ENCODE measurements at regions not wholly inside any gene's neighbourhood (a gene's known extent, or its start where the extent isn't known, plus 50 kb on each side); places are given as distances from the start of the nearest gene placed in this dataset.

GRCh38 chr9:108193026-108193710 lies 662.6 kb downstream of the ACTL7B start:
- H3K36me3 Mint-ChIP-seq (ENCODE audit: insufficient read depth in 1 of 3, low read depth in 3 of 3): no peaks in the 10 kb centered on the region; a peak in 1 of 7 replicates

More at GRCh38 chr9:108193026-108193710, 662.6 kb downstream of the ACTL7B start:
- no peaks in the 10 kb centered on the region; a peak in 1 of 5 replicates for H3K9me3 Mint-ChIP-seq
- Histone ChIP-seq H4K91ac (ENCODE audit: insufficient read length, low read depth, low read length) (no peak overlapping the region), H2BK20ac (ENCODE audit: low read depth, low read length, poor library complexity, severe bottlenecking) (no peak overlapping the region), H3T11ph (ENCODE audit: low read length) (no peak overlapping the region), H3K27ac (ENCODE audit: insufficient read length, low read depth, low read length) (no peak overlapping the region), H3K23me2 (ENCODE audit: insufficient read length, low read depth, low read length, poor library complexity, severe bottlenecking) (no peaks in the 10 kb centered on the region), H2BK15ac (ENCODE audit: low read depth, low read length) (no peak overlapping the region), H3K56ac (ENCODE audit: insufficient read length, low read depth, low read length) (no peak overlapping the region), H2BK120ac (ENCODE audit: low read depth, low read length, poor library complexity, severe bottlenecking) (no peak overlapping the region), H3K9ac (ENCODE audit: extremely low read depth, insufficient read length, low read length) (no peak overlapping the region), H4K8ac (replicated peaks; ENCODE audit: insufficient read length, low read depth, low read length) (no peak overlapping the region), H3K4ac (ENCODE audit: low read depth, low read length) (no peak overlapping the region), H3K23ac (ENCODE audit: insufficient read length, low read depth, low read length) (no peak overlapping the region), H2BK5ac (ENCODE audit: insufficient read length, low read length) (no peak overlapping the region), H4K20me1 (ENCODE audit: control insufficient read depth, insufficient read depth, insufficient read length) (no peaks in the 10 kb centered on the region), H3K79me1 (ENCODE audit: insufficient read depth, low read depth, low read length, poor library complexity, severe bottlenecking) (no peaks in the 10 kb centered on the region), H3K9me3 (ENCODE audit: control insufficient read depth, low read depth, low read length) (no peaks in the 10 kb centered on the region), H3K27me3 (ENCODE audit: insufficient read depth, low read length) (no peaks in the 10 kb centered on the region), H3K4me2 (ENCODE audit: insufficient read depth, insufficient read length, low read length) (no peak overlapping the region), H2AFZ (ENCODE audit: low read length) (no peak overlapping the region), H3K4me1 (ENCODE audit: insufficient read depth, low read length) (no peaks in the 10 kb centered on the region), H2BK12ac (ENCODE audit: insufficient read length, low read depth, low read length) (no peak overlapping the region), H2AK5ac (ENCODE audit: insufficient read length, low read length) (no peak overlapping the region), H3K14ac (ENCODE audit: insufficient read depth, low read length) (no peak overlapping the region), H3K79me2 (ENCODE audit: insufficient read depth, low read length) (no peaks in the 10 kb centered on the region), H3K18ac (ENCODE audit: insufficient read length, low read depth, low read length) (no peak overlapping the region), H4K5ac (ENCODE audit: insufficient read length, low read depth, low read length) (no peak overlapping the region)
- H3K27ac Mint-ChIP-seq: no peak overlapping the region
- peaks cover 8 to 12% of the 10 kb centered on the region in 2 experiments for H3K4me1 Mint-ChIP-seq
- no CpG with 5 or more reads among the region's 8 CpGs for WGBS (ENCODE audit: extremely low coverage, insufficient read length, low lambda C conversion rate)
- TF ChIP-seq, protein P1, sequence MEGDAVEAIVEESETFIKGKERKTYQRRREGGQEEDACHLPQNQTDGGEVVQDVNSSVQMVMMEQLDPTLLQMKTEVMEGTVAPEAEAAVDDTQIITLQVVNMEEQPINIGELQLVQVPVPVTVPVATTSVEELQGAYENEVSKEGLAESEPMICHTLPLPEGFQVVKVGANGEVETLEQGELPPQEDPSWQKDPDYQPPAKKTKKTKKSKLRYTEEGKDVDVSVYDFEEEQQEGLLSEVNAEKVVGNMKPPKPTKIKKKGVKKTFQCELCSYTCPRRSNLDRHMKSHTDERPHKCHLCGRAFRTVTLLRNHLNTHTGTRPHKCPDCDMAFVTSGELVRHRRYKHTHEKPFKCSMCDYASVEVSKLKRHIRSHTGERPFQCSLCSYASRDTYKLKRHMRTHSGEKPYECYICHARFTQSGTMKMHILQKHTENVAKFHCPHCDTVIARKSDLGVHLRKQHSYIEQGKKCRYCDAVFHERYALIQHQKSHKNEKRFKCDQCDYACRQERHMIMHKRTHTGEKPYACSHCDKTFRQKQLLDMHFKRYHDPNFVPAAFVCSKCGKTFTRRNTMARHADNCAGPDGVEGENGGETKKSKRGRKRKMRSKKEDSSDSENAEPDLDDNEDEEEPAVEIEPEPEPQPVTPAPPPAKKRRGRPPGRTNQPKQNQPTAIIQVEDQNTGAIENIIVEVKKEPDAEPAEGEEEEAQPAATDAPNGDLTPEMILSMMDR (conservative IDR thresholded peaks at IDR 0.05): no peak
- DNase-seq: no peak
- H3K27me3 Mint-ChIP-seq (ENCODE audit: low read depth): no peaks in the 10 kb centered on the region
- no peak overlapping the region for H3K4me3 Mint-ChIP-seq
